Liver (tissue), 8 donors: ENCODE measurements at regions not wholly inside any gene's neighbourhood (a gene's known extent, or its start where the extent isn't known, plus 50 kb on each side); places are given as distances from the start of the nearest gene placed in this dataset.

ENCODE experiments used
- DNase-seq: peaks from one replicate; pipeline ENCODE4 v3.0.0-alpha.2; 2017; ENCODE audit warnings: low spot score
- H3K27ac ChIP-seq, 2 donors: one replicate each; pipeline ENCODE4 v1.7.0; 2013; ENCODE audit warnings: inconsistent platforms in 2 of 2, low read length in 2 of 2, control low read depth in 1 of 2, low read depth in 1 of 2, mild to moderate bottlenecking in 1 of 2
- H3K27me3 ChIP-seq, 4 donors: one replicate each; pipeline versions ENCODE4 v1.6.1 to v1.7.0; 2013; ENCODE audit warnings: low read length in 3 of 4, inconsistent platforms in 1 of 4, mild to moderate bottlenecking in 1 of 4, moderate library complexity in 1 of 4; ENCODE audit not compliant: control insufficient read depth in 4 of 4, insufficient read depth in 4 of 4
- H3K36me3 ChIP-seq, 4 donors: one replicate each; pipeline versions ENCODE4 v1.6.1 to v1.7.0; 2013; ENCODE audit warnings: low read length in 3 of 4, mild to moderate bottlenecking in 3 of 4, low read depth in 1 of 4, moderate library complexity in 1 of 4; ENCODE audit not compliant: control insufficient read depth in 4 of 4, insufficient read depth in 3 of 4
- H3K4me1 ChIP-seq, 4 donors: one replicate each; pipeline versions ENCODE4 v1.6.1 to v1.7.0; 2013; ENCODE audit warnings: low read length in 3 of 4, mild to moderate bottlenecking in 3 of 4, moderate library complexity in 1 of 4; ENCODE audit not compliant: control insufficient read depth in 4 of 4, insufficient read depth in 4 of 4
- H3K4me3 ChIP-seq, 3 donors: one replicate each; pipeline versions ENCODE4 v1.6.1 to v1.7.0; 2013; ENCODE audit warnings: low read length in 3 of 3, control low read depth in 1 of 3, low read depth in 1 of 3, mild to moderate bottlenecking in 1 of 3
- H3K9ac ChIP-seq, 2 donors: one replicate each; pipeline ENCODE4 v1.7.0; 2013; ENCODE audit warnings: low read length in 2 of 2, mild to moderate bottlenecking in 2 of 2, moderate library complexity in 2 of 2, control low read depth in 1 of 2, low read depth in 1 of 2
- H3K9me3 ChIP-seq, 4 donors: one replicate each; pipeline versions ENCODE4 v1.6.1 to v1.7.0; 2013; ENCODE audit warnings: low read length in 3 of 4; ENCODE audit not compliant: control insufficient read depth in 4 of 4
- ATF3 ChIP-seq: IDR thresholded peaks from 2 replicates; pipeline ENCODE4 v1.6.1; 2016; ENCODE audit warnings: antibody characterized with exemption
- FOXA1 ChIP-seq: IDR thresholded peaks from 2 replicates; pipeline ENCODE4 v1.6.1; 2016; ENCODE audit warnings: antibody characterized with exemption
- HNF4A ChIP-seq, 2 donors: conservative IDR thresholded peaks; 2 replicates each; pipeline ENCODE4 v1.6.1; 2016; ENCODE audit warnings: antibody characterized with exemption in 2 of 2, mild to moderate bottlenecking in 2 of 2
- HNF4G ChIP-seq: IDR thresholded peaks from 2 replicates; pipeline ENCODE4 v1.6.1; 2016; ENCODE audit warnings: antibody characterized with exemption
- JUND ChIP-seq, 2 donors: IDR thresholded peaks; 2 replicates each; pipeline ENCODE4 v1.6.1; 2016; ENCODE audit warnings: antibody characterized with exemption in 2 of 2
- NR2F2 ChIP-seq: IDR thresholded peaks from 2 replicates; pipeline ENCODE4 v1.6.1; 2016; ENCODE audit warnings: antibody characterized with exemption
- REST ChIP-seq: IDR thresholded peaks from 2 replicates; pipeline ENCODE4 v1.6.1; 2016; ENCODE audit warnings: antibody characterized with exemption, mild to moderate bottlenecking
- RXRA ChIP-seq, 2 donors: IDR thresholded peaks; 2 replicates each; pipeline ENCODE4 v1.6.1; 2017 to 2018; ENCODE audit warnings: antibody characterized with exemption in 2 of 2, mild to moderate bottlenecking in 1 of 2
- TAF1 ChIP-seq: conservative IDR thresholded peaks from 2 replicates; pipeline ENCODE4 v1.6.1; 2016; ENCODE audit warnings: antibody characterized with exemption, mild to moderate bottlenecking
- YY1 ChIP-seq: IDR thresholded peaks from 2 replicates; pipeline ENCODE4 v1.6.1; 2016; ENCODE audit warnings: antibody characterized with exemption, mild to moderate bottlenecking
- ZBTB33 ChIP-seq: IDR thresholded peaks from 2 replicates; pipeline ENCODE4 v1.6.1; 2016; ENCODE audit warnings: antibody characterized with exemption
- WGBS: extraction: QIAGEN DNeasy Blood & Tissue Kit; methylation state at CpG from one replicate; pipeline ENCODE4 v1.1.7; 2013; 5-methylcytosine and 5-hydroxymethylcytosine counted together
- TF ChIP-seq, protein P1 (sequence below): fragments of 150-350 bp; IDR thresholded peaks from 2 replicates; pipeline ENCODE4 v1.5.1; 2017; ENCODE audit warnings: improper control_type of control experiment, low read depth, low read length; ENCODE audit not compliant: missing input control
- TF ChIP-seq, protein P2 (sequence below): IDR thresholded peaks from 2 replicates; pipeline ENCODE4 v1.6.1; 2016; ENCODE audit warnings: antibody characterized with exemption
- donor health status: healthy.
- donor health status: healthy.
- donor health status: healthy.
- donor health status: healthy.
- donor health status: healthy.

- Histone ChIP-seq H3K9me3 (peaks cover 0 to 2% (median 0%) of the 10 kb centered on the region in 4 donors), H3K4me3 (no peak overlapping the region), H3K27ac (no peak overlapping the region), H3K36me3 (no peaks in the 10 kb centered on the region), H3K27me3 (no peaks in the 10 kb centered on the region), H3K4me1 (no peaks in the 10 kb centered on the region), H3K9ac (no peak overlapping the region)
- TF ChIP-seq HNF4A (conservative IDR thresholded peaks at IDR 0.05) (no peak), FOXA1 (no peak), REST (no peak), YY1 (no peak), NR2F2 (no peak), JUND (IDR thresholded peaks at IDR 0.05) (no peak), RXRA (IDR thresholded peaks at IDR 0.05) (no peak), ATF3 (no peak), ZBTB33 (no peak), HNF4G (no peak), TAF1 (no peak)
- TF ChIP-seq, protein P1, sequence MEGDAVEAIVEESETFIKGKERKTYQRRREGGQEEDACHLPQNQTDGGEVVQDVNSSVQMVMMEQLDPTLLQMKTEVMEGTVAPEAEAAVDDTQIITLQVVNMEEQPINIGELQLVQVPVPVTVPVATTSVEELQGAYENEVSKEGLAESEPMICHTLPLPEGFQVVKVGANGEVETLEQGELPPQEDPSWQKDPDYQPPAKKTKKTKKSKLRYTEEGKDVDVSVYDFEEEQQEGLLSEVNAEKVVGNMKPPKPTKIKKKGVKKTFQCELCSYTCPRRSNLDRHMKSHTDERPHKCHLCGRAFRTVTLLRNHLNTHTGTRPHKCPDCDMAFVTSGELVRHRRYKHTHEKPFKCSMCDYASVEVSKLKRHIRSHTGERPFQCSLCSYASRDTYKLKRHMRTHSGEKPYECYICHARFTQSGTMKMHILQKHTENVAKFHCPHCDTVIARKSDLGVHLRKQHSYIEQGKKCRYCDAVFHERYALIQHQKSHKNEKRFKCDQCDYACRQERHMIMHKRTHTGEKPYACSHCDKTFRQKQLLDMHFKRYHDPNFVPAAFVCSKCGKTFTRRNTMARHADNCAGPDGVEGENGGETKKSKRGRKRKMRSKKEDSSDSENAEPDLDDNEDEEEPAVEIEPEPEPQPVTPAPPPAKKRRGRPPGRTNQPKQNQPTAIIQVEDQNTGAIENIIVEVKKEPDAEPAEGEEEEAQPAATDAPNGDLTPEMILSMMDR = no peak
- TF ChIP-seq, protein P2, sequence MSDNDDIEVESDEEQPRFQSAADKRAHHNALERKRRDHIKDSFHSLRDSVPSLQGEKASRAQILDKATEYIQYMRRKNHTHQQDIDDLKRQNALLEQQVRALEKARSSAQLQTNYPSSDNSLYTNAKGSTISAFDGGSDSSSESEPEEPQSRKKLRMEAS = no peak
- 76% methylated on average over 2 of the region's 2 CpGs for WGBS
- DNase-seq = no peak
Observed at GRCh38 chr6:65819152-65819551, 112.1 kb upstream of the EYS start.

GRCh38 chr6:65818576-65818975 lies 111.5 kb upstream of the EYS start:
- DNase-seq = no peak
- WGBS = 72% methylated on average over 5 of the region's 5 CpGs
- no peak overlapping the region for H3K27ac ChIP-seq

More at GRCh38 chr6:65818576-65818975, 111.5 kb upstream of the EYS start:
- no peaks in the 10 kb centered on the region for H3K36me3 ChIP-seq
- no peaks in the 10 kb centered on the region for H3K4me1 ChIP-seq
- no peak for TF ChIP-seq ATF3
- TF ChIP-seq, protein P2 = no peak
- no peak for TF ChIP-seq YY1
- TF ChIP-seq HNF4A (conservative IDR thresholded peaks at IDR 0.05) = no peak
- TF ChIP-seq HNF4G = no peak
- TF ChIP-seq REST = no peak
- TF ChIP-seq FOXA1 = no peak
- no peak for TF ChIP-seq NR2F2
- no peaks in the 10 kb centered on the region for H3K27me3 ChIP-seq
- H3K9me3 ChIP-seq = peaks cover 0 to 2% (median 0%) of the 10 kb centered on the region in 4 donors
- H3K9ac ChIP-seq = no peak overlapping the region
- no peak overlapping the region for H3K4me3 ChIP-seq
